H1 (cell line): ENCODE measurements at regions not wholly inside any gene's neighbourhood (a gene's known extent, or its start where the extent isn't known, plus 50 kb on each side); places are given as distances from the start of the nearest gene placed in this dataset.

Experiments
- BCL11A ChIP-seq, 2 experiments: IDR thresholded peaks; one replicate each; pipeline ENCODE4 v1.6.1; 2011; ENCODE audit warnings: low read depth in 2 of 2, low read length in 2 of 2, mild to moderate bottlenecking in 2 of 2
- RFX5 ChIP-seq: IDR thresholded peaks from 2 replicates; pipeline ENCODE4 v1.6.1; 2011; ENCODE audit warnings: low read depth, low read length, improper control_type of control experiment, borderline replicate concordance
- TAF7 ChIP-seq: optimal IDR thresholded peaks from 2 replicates; pipeline ENCODE3; 2011; ENCODE audit warnings: low read depth, mild to moderate bottlenecking, inconsistent platforms, low read length, moderate library complexity, borderline replicate concordance
- TEAD4 ChIP-seq: IDR thresholded peaks from 2 replicates; pipeline ENCODE4 v1.6.1; 2012; ENCODE audit warnings: low read depth, low read length, inconsistent platforms, mixed read lengths
- TF ChIP-seq, protein P1 (sequence below): IDR thresholded peaks from 2 replicates; pipeline ENCODE4 v1.6.1; 2012; ENCODE audit warnings: inconsistent platforms

DNA sequence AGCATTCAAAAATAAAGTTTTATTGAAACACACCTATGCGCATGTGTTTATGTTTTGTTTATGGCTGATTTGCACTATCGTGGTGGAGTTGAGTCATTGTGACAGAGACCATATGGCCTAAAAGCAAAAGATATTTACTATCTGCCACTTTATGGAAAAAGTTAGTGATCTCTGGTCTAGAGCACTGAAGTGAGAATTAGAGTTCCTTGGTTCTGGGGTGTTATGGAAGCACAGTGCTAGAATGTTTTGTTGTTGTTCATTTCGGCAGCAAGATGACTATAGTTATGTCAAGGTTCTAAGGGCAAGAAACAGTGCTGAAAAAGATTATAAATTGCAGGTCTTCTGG lies 416.5 kb downstream of the SLC4A3 start (continued):
- TF ChIP-seq BCL11A (IDR thresholded peaks at IDR 0.05; ENCODE audit: low read depth in 2 of 2, low read length in 2 of 2) (no peak), RFX5 (no peak), TEAD4 (no peak), TAF7 (no peak)
- TF ChIP-seq, protein P1, sequence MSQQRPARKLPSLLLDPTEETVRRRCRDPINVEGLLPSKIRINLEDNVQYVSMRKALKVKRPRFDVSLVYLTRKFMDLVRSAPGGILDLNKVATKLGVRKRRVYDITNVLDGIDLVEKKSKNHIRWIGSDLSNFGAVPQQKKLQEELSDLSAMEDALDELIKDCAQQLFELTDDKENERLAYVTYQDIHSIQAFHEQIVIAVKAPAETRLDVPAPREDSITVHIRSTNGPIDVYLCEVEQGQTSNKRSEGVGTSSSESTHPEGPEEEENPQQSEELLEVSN, result no peak
- TF ChIP-seq, all 59 proteins: peak for 0
